Calu3 (cell line): ENCODE measurements at regions not wholly inside any gene's neighbourhood (a gene's known extent, or its start where the extent isn't known, plus 50 kb on each side); places are given as distances from the start of the nearest gene placed in this dataset.

Experiments
- BruUV-seq: library from RNA; stranded (reverse); fragments of 400-500 nt; replicated peaks from 2 replicates; lab custom pipeline; 2021; lab: Mats Ljungman, UMichigan
- CTCF ChIA-PET: fragments of 300-600 bp; sonication (Branson Sonifier 250); formaldehyde crosslinking; loops from one replicate; lab custom pipeline; 2022; ENCODE audit warnings: antibody characterized with exemption; lab: Charles Lee
- DNase-seq: peaks from one replicate; pipeline ENCODE4 v3.0.0; 2022
- H3K27ac Mint-ChIP-seq: one replicate; pipeline ENCODE4 v1.8.0; 2022; ENCODE audit warnings: mixed read lengths; ENCODE audit not compliant: unreplicated experiment
- H3K27me3 Mint-ChIP-seq: one replicate; pipeline ENCODE4 v1.8.0; 2022; ENCODE audit warnings: mixed read lengths; ENCODE audit not compliant: unreplicated experiment
- H3K36me3 Mint-ChIP-seq: one replicate; pipeline ENCODE4 v1.8.0; 2022; ENCODE audit warnings: mild to moderate bottlenecking, moderate library complexity, mixed read lengths; ENCODE audit not compliant: insufficient read depth, unreplicated experiment
- H3K4me1 Mint-ChIP-seq: one replicate; pipeline ENCODE4 v1.8.0; 2022; ENCODE audit warnings: mild to moderate bottlenecking, low read depth, mixed read lengths; ENCODE audit not compliant: unreplicated experiment
- H3K4me3 Mint-ChIP-seq: one replicate; pipeline ENCODE4 v1.8.0; 2022; ENCODE audit warnings: mild to moderate bottlenecking, low read depth, moderate library complexity, mixed read lengths; ENCODE audit not compliant: unreplicated experiment
- H3K9me3 Mint-ChIP-seq: one replicate; pipeline ENCODE4 v1.8.0; 2022; ENCODE audit warnings: low read depth, mixed read lengths; ENCODE audit not compliant: unreplicated experiment
- intact Hi-C: fragments of 100-400 bp; cut with micrococcal nuclease; formaldehyde crosslinking; loops from one replicate; pipeline ENCODE4 v1.10.0; 2022; ENCODE audit not compliant: unreplicated experiment
- TF ChIP-seq, protein P1 (sequence below): fragments of 200-600 bp; IDR thresholded peaks from one replicate; pipeline ENCODE4 v1.8.0; 2022; ENCODE audit warnings: antibody characterized with exemption; ENCODE audit not compliant: unreplicated experiment

DNA sequence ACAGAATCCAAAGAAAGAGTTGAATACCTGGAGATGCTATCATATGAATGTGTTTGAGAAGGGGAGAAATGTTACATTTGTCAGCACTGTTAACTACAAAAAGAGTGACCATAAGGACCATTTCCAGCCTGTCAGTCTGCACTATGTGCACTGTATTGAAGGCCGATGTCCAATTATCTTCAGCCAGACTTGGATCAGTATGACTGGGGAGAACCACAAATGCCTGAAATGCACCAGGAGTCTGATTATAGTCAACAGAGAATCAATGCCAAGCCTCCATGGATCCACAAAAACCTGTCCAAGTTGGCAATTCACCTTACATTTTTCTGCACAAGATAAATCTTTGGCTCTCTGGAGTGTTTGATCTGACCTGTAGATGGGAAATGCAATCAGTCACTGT lies 697.5 kb upstream of the SGCG start:
- TF ChIP-seq, protein P1, sequence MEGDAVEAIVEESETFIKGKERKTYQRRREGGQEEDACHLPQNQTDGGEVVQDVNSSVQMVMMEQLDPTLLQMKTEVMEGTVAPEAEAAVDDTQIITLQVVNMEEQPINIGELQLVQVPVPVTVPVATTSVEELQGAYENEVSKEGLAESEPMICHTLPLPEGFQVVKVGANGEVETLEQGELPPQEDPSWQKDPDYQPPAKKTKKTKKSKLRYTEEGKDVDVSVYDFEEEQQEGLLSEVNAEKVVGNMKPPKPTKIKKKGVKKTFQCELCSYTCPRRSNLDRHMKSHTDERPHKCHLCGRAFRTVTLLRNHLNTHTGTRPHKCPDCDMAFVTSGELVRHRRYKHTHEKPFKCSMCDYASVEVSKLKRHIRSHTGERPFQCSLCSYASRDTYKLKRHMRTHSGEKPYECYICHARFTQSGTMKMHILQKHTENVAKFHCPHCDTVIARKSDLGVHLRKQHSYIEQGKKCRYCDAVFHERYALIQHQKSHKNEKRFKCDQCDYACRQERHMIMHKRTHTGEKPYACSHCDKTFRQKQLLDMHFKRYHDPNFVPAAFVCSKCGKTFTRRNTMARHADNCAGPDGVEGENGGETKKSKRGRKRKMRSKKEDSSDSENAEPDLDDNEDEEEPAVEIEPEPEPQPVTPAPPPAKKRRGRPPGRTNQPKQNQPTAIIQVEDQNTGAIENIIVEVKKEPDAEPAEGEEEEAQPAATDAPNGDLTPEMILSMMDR, result no peak
- Mint-ChIP-seq H3K4me1 (no peaks in the 10 kb centered on the region), H3K27ac (no peak overlapping the region), H3K9me3 (peaks cover 9% of the 10 kb centered on the region), H3K27me3 (no peaks in the 10 kb centered on the region), H3K4me3 (no peak overlapping the region), H3K36me3 (no peaks in the 10 kb centered on the region)
- intact Hi-C loops, result no loop called here
- CTCF ChIA-PET, result no interaction called here
- no peak for DNase-seq
- no TSS peak for BruUV-seq

DNA sequence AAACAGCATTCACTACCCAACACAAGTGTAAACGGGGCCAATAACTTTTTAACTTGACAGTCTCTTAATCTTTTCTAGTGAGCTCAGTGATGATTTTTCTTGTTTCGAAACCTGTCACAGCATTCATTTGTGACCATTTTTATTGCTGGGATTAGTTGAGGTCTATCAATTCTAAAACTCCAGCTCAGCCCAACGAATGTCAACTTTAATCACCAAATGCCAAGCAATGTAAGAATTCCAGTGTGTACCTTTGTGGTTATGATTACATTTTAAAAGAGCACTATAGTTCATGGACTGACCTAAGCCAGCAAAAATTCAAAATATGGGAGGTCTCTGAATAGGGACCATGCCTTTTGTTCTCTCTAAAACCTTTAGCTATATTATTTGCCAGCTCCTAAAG lies 694.3 kb upstream of the SGCG start:
- CTCF ChIA-PET, result no interaction called here
- Mint-ChIP-seq H3K9me3 (peaks cover 6% of the 10 kb centered on the region), H3K27me3 (no peaks in the 10 kb centered on the region), H3K4me1 (no peaks in the 10 kb centered on the region), H3K27ac (no peak overlapping the region), H3K4me3 (no peak overlapping the region), H3K36me3 (no peaks in the 10 kb centered on the region)
- TF ChIP-seq, protein P1, result no peak
- no TSS peak for BruUV-seq
- intact Hi-C loops, result no loop called here
- no peak for DNase-seq

DNA sequence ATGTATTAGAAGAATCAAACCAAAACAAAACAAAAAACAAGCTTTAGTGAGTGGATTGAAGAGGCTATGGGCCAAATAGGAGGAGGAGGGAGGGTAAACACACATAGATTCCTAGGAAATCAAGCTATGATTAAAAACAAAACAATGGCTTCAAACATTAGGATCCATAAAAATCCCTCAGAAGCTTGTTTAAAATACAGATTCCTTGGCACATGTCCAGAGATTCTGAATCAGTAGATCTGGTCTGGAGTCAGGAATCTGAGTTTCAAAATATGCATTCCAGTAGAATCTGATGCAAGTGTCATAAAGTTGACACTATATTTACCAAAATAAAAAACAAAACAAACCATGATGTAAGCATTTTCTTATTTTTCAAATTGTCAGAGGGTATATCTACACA lies 692.8 kb upstream of the SGCG start:
- Mint-ChIP-seq H3K27ac (no peak overlapping the region), H3K4me3 (no peak overlapping the region)
- intact Hi-C loops, result no loop called here

DNA sequence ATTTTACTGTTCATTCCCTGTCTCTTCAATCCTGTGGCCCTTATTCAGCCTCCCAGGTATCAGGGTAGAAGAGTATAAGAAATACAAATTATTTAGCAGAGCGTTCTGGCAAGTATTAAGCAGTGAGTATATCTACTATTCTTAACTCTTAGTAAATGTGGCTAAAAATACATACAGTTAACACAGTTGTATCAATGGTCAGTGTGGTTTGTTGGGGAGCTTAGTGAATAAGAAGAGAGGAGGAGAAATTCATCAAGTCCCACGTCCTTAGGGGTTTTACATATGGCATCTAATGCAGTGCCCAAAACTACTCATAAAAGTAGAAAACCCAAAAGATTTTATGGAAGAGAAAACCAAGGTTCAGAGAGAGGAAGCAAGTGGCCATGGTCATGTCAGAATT lies 691.0 kb upstream of the SGCG start:
- no peaks in the 10 kb centered on the region for H3K27me3 Mint-ChIP-seq
- intact Hi-C loops, result no loop called here
- CTCF ChIA-PET, result no interaction called here
- no TSS peak for BruUV-seq
- H3K4me3 Mint-ChIP-seq, result no peak overlapping the region
- no peak for DNase-seq
- no peaks in the 10 kb centered on the region for H3K36me3 Mint-ChIP-seq
- H3K4me1 Mint-ChIP-seq, result no peaks in the 10 kb centered on the region
- TF ChIP-seq, protein P1, result no peak
- no peaks in the 10 kb centered on the region for H3K9me3 Mint-ChIP-seq
- no peak overlapping the region for H3K27ac Mint-ChIP-seq

More for the DNA sequence above, 692.8 kb upstream of the SGCG start:
- Mint-ChIP-seq H3K36me3 (no peaks in the 10 kb centered on the region), H3K9me3 (no peaks in the 10 kb centered on the region), H3K4me1 (no peaks in the 10 kb centered on the region), H3K27me3 (no peaks in the 10 kb centered on the region)
- TF ChIP-seq, protein P1, result no peak
- no peak for DNase-seq
- CTCF ChIA-PET, result no interaction called here
- BruUV-seq, result no TSS peak
